ENCODE measurements at regions not wholly inside any gene's neighbourhood (a gene's known extent, or its start where the extent isn't known, plus 50 kb on each side); places are given as distances from the start of the nearest gene placed in this dataset.
"Not testable (repeated sequence)": the region's sequence is repeated elsewhere in the genome, so short reads cannot be mapped to it uniquely, and the experiment has no call there.

GRCh38 chr10:30744106-30744505, 114.6 kb upstream of the LYZL2 start:
- TF ChIP-seq ZFX (IDR thresholded peaks at IDR 0.05; ENCODE audit: borderline replicate concordance): no peak
- TF ChIP-seq CTCF (IDR thresholded peaks at IDR 0.05): no peak
- no peak overlapping the region for H3K27ac ChIP-seq

- no peak overlapping the region for H3K27ac ChIP-seq
- TF ChIP-seq ZFX (IDR thresholded peaks at IDR 0.05; ENCODE audit: borderline replicate concordance): no peak
- no peak for TF ChIP-seq CTCF (IDR thresholded peaks at IDR 0.05)
Observed at GRCh38 chr10:30743586-30743985, 114.0 kb upstream of the LYZL2 start.

- no peak for TF ChIP-seq ZFX (IDR thresholded peaks at IDR 0.05; ENCODE audit: borderline replicate concordance)
- no peak for TF ChIP-seq CTCF (IDR thresholded peaks at IDR 0.05)
- no peak overlapping the region for H3K27ac ChIP-seq
Observed at GRCh38 chr10:30742471-30742870, 112.9 kb upstream of the LYZL2 start.

- H3K27ac ChIP-seq: not testable (repeated sequence)
Observed at GRCh38 chr10:30740774-30741173, 111.2 kb upstream of the LYZL2 start.

- TF ChIP-seq CTCF (IDR thresholded peaks at IDR 0.05): no peak
- no peak for TF ChIP-seq ZFX (IDR thresholded peaks at IDR 0.05; ENCODE audit: borderline replicate concordance)
- no peak overlapping the region for H3K27ac ChIP-seq
Observed at GRCh38 chr10:30738416-30738815, 108.9 kb upstream of the LYZL2 start.

GRCh38 chr10:30737931-30738391, 108.4 kb upstream of the LYZL2 start:
- TF ChIP-seq ZFX (IDR thresholded peaks at IDR 0.05; ENCODE audit: borderline replicate concordance) (no peak), CTCF (IDR thresholded peaks at IDR 0.05) (no peak)
- H3K27ac ChIP-seq: no peak overlapping the region

- H3K27ac ChIP-seq: no peak overlapping the region
- TF ChIP-seq CTCF (IDR thresholded peaks at IDR 0.05): no peak
- TF ChIP-seq ZFX (IDR thresholded peaks at IDR 0.05; ENCODE audit: borderline replicate concordance): no peak
Observed at GRCh38 chr10:30736685-30737232, 107.2 kb upstream of the LYZL2 start.

- H3K27ac ChIP-seq: no peak overlapping the region
- TF ChIP-seq CTCF (IDR thresholded peaks at IDR 0.05) (no peak), ZFX (IDR thresholded peaks at IDR 0.05; ENCODE audit: borderline replicate concordance) (no peak)
Observed at GRCh38 chr10:30734901-30735300, 105.3 kb upstream of the LYZL2 start.
